ENCODE measurements at regions not wholly inside any gene's neighbourhood (a gene's known extent, or its start where the extent isn't known, plus 50 kb on each side); places are given as distances from the start of the nearest gene placed in this dataset.

DNA sequence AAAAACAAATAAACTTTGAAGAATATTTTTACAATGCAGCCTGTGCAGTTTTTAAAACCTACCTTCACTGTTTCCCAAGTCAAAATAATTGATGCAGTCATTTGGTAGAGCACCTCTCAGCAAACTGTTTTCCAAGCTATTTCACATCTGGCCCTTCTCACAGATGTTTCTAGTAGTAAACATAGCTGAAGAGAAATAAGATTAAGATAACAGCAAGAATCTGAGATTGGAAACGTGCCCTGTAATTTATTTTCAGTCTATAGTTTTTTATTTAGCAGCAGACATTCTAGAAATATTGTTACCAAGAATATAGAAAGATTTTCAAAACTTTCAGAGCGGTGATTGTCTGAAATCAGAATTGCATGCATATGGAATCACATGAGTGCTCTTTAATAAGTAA, 440.2 kb downstream of the TRIB2 start:
- TF ChIP-seq EZH2phosphoT487 (IDR thresholded peaks at IDR 0.05; ENCODE audit: insufficient read depth, low read depth) (no peak), EZH2 (IDR thresholded peaks at IDR 0.05; ENCODE audit: insufficient read depth, poor library complexity, severe bottlenecking) (no peak)

All from GM23248 (cell line).